Fibroblast of skin of right biceps (primary cell): ENCODE measurements at regions not wholly inside any gene's neighbourhood (a gene's known extent, or its start where the extent isn't known, plus 50 kb on each side); places are given as distances from the start of the nearest gene placed in this dataset.
"Not testable (repeated sequence)": the region's sequence is repeated elsewhere in the genome, so short reads cannot be mapped to it uniquely, and the experiment has no call there.

ENCODE experiments used
- DNase-seq: peaks from one replicate; pipeline ENCODE4 v3.0.0-alpha.2; 2013

DNA sequence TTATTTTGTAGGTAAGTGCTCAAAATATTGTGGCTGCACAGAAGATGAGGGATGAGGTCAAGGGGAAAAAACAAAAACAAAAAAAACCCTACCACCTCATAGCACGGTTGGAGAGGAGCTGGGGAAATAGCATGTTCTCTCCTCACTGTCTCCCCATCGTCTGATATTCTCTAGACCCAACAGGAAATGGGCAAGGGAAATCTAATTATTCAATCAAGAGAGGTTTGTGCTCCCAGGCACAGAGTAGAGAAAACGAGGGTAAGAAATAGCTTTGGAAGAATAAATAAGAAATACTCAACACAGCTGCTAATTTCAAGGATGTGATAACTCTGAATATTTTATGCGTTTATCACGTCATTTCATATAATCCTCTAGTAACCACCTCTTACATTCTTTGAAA lies 619.2 kb upstream of the GNPDA2 start:
- DNase-seq: no peak

DNA sequence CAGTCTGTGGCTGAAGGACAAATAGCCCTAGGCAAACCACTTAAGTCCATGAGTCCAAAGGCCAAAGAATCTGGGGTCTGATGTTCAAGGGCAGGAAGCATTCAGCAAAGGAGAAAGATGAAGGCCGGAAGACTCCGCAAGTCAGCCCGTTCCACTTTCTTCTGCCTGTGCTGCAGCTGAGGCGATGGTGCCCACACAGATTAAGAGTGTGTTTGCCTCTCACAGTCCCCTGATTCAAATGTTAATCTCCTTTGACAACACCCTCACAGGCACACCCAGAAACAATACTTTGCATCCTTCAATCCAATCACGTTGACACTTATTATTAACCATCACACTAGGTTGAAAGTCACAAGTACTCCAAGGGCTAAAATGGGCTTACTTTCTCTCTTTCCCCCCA lies 605.4 kb upstream of the GNPDA2 start:
- no peak for DNase-seq

DNA sequence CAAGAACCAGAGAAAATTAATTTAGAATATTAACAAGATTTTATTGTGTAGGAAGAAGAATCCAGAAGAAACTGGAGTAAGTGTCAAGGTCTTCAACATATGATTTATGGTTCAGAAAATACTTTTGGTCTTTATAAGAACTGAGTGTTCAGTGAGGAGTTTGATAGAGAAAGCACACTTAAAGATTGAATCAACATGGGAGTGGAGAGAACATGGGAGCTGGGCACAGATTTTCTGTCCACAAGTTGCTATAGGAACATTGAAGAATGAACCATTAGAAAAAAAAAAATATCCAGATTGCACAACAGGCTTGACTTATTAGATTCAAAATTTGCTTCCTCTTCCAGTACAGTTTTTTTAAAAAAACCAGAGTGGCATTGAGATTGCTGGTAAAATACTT lies 601.2 kb upstream of the GNPDA2 start:
- no peak for DNase-seq

DNA sequence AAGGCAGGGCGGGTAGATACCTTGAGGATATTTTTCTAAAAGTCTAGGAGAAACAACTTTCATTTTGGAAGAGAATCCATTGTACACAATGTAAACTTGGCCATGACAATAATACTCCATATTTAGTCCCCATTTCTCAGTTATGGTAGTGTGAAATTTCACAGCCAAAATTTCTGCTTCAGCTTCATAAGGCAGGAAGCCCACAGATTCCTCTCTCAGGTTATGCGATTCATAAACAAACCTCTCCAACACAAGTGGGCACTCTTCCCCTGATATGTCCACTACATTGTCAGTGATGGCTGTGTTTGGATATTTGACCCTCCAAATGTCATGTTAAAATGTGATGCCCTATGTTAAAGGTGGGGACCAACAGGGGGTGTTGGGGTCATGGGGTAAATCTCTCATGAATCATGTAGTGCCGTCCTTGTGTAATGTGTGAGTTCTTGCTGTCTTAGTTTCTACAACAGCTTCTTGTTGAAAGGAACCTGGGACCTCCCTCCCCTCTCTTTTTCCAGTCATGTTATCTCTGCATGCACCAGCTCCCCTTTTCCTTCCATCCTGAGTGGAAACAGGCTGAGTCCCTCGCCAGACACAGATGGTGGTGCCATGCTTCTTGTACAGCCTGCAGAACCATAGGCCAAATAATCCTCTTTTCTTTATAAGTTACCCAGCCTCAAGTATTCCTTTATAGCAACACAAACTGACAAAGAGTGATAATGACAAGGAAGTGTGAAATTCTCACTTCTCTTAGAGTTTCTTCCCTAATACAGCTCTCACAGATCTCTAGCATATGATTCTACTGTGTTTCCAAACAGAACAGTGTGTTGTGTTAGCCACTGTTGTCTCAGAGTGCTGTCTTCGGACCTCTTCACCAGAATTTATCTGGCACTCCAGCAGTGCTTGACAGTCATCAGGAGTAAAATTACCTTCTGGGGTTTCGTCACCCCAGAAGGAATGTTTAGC lies 598.4 kb upstream of the GNPDA2 start:
- DNase-seq: no peak

DNA sequence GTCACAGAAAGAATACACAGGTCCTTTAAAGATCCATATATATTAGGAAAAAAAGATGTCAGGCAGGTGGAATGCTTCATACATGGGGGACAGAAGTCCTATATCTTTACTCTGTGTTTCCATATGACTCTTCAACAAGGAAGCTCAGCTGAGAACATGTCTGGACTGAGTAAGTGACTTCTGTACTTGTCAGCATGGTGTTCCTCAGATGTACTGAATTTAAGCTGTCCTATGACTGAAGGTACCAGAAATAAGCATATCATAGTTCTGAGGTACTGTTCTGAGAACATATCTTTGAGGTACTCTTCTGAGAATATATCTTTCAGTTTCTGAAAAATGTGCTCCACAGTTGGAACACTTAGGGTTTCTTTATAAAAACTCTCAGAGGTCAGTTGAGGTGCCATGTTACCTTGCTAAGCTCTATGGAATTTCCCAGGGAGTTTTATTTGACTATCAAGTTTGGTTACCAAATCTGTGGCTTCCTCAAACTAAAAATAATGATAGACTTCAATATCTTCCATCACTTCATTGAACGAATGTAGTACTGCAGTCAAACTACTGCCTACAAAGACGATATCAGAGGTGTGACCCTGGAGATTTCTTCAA lies 597.2 kb upstream of the GNPDA2 start:
- DNase-seq: no peak

DNA sequence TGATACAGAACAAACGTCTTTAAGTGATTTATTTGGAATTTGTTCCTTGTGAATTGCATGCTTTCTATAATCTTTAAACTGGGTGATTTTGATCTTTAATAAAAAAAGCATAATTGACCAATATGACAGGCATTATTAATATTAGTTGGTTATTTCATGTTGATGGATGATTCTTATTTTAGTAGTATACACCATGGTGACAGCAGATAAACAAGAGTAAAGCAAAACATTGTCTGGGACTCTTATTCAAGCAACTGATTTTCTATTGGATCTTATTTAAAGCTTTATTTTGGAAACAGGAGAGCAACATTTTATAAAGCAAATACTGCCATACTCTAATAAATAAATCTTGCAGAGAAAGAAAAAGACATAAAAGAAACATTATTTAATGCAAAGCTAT lies 591.4 kb upstream of the GNPDA2 start:
- no peak for DNase-seq

DNA sequence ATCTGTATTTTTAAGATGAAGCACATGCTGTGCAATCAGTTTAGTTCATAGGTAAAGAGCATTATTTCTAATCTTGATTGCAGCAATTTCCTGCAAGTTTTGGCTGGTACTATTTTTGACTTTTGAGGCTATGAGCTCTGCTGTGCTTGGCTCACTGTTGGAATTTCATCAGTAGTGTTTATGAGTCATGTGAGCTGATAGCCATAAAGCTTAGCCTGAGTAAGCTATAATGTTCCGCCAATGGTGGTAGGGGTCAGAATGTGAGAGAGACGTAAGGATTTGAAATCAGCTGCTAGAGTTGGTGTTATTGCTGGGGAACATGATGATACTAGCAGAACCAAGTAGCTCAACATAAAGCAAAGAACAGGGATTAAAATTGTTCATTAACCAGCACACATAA lies 590.9 kb upstream of the GNPDA2 start:
- no peak for DNase-seq

DNA sequence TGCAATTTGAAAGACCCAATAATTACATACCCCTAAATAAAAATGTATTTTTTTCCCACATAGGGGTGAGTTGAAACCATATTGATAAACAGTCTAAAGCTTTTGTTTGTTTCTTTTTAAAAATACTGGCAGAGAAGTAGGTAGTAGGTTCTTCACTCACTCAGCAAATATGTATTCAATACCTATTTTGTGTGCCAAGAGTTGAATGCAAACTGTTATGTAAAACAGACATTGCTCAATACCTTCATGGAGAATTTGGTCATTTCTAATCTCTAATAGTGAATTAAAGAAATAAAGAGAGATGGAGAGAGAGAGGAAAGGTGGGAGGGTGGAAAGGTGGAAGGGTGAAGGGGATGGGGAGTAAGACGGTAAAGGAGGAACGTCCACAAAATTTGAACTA lies 589.9 kb upstream of the GNPDA2 start:
- DNase-seq: no peak

DNA sequence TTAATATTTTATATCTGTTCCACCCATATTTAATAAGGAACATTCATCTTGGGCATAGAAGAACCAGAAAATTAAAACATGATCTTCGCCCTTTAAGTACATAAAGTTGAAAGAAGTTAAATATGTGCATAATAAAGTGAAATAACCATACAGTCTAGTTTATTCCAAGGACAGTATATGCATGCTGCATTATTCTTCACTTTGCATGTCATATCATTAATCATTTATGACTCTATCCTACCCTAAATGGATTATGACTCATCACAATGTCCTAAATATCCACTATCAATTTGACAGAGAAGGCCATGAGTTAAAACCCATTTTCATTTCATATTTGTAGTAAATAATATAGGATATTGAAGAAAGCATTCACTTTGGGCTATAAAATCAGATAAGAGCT lies 576.5 kb upstream of the GNPDA2 start:
- no peak for DNase-seq

DNA sequence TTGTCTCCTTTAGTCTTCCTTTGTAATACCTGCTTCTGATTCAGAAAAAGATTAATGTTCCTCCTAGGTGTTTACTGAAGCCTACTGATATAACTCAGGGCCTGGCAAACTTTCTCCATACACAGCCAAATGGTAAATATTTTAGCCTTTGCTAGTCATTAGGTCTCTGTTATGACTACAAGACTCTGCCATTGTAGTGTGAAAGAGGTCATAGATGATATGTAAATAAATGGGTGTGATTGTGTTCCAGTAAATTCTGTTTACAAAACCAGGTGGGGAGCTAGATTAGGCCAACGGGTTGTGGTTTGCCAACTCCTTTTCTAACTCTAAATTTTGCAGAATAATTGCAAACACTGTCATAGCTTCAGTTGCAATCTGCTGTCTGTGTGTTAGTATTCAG lies 568.1 kb upstream of the GNPDA2 start:
- no peak for DNase-seq

DNA sequence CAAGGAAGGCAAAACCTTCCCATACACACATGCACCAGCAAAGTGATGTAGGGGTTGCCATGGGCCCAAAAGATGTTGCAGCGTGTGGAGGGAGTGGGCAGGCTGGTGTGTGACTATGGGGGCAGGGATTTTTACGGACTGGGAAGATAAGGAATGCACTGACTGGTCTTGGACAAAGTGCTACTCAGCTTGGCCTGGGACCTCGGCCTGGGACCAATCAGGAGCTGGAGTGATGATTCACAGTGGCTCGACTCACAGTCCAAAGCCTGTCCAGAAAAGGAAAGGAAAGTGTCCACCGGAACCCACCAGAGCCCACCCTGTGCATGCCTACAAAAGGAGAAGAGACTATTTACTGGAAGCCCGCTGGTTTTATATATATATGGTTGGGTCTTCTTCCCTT lies 567.0 kb upstream of the GNPDA2 start:
- DNase-seq: no peak

DNA sequence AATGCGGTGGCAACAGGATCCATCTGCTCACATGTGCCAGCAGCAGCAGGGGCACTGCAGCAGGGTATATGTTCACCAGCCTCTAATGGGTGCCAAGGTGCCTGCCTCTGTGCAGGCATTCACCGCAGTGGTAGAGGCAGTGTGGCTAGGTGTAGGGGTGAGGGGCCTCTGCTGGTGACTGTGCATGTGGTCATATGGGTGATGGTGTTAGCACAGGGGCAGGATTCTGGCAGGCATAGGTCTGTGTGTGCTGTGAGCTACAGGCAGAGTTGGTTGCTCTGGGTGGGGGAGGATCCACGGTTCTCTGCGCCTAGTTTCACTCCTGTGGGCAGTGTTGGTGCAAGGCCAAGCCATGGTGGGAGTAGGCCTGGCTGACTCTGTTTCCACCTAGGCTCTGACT lies 566.5 kb upstream of the GNPDA2 start:
- no peak for DNase-seq

DNA sequence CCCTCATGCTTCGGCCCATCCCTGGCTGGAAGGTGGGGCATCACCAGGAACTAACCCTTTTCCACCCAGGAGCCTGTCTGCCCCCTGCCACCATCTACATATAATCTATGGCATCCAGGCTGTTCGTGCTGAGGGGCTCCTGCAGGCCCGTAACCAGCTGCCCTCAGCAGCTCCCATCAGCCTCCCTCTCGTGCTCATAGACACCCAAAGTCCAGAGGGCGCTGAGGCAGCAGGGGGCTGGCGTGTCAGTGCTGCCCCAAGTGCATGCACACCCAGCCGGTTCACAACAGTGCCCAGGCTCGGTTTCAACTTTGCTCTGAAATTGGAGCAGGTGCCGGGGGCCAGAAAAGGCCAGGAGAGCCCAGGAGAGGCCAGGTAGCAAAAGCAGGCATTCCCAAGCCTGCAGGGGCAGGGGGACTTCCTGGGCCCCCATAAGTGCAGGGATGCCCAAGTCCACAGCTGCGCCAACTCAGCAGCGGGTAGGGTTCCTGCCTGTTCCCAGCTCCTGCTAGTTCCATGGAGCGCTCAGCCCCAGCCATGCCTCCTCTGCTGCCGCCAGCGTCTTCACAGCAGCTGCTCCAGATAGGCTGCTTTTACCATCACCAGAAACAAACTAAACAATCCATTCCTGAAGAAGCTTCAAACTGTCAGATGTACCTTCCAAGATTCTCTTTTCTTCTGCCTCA lies 558.2 kb upstream of the GNPDA2 start:
- no peak for DNase-seq

DNA sequence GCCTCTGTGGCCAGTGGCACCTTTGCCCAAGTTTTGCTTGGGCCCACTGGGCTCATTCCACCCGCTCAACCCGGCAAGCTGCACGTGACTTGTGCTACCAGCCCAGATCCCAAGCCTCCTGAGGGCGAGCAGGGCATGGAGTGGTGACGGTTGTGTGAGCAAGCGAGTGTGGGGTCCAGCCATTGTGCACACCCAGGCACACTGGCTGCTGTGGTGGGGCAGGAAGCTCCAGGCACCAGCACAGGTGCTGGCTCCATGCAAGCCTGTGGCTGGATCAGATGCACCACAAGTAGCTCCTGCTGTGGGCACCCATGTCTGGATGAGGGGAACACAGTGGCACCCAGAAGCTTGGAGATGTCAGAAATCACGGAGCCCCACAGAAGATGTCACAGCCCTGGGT lies 557.0 kb upstream of the GNPDA2 start:
- DNase-seq: no peak

DNA sequence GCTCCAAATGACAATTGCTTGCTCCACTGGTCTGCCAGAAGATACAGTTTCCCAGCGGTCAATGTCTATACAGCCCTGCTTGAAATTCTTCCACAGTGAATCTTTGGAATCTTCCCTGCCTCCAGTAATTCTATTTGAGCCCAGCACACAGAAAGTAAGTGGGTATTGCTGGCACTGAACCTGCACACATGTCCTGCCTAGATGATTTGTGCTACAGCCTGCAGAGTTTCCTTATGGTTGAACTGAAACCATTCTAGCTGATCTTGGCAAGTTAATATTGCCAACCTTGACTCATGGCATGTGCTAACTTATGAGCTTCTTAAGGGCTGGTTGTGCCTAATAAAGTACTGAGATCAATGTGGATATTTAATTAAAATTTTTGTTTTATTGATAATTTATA lies 553.8 kb upstream of the GNPDA2 start:
- DNase-seq: no peak

DNA sequence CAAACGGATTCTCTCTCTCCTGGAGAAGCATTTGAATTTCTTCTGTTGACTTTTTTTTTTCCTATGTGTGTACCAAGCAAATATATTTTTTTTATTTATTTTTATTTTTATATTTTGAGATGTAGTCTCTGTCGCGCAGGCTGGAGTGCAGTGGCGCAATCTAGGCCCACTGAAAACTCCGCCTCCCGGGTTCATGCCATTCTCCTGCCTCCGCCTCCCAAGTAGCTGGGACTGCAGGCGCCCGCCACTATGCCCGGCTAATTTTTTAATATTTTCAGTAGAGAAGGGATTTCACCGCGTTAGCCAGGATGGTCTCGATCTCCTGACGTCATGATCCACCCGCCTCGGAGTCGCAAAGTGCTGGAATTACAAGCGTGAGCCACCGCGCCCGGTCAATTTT lies 549.5 kb upstream of the GNPDA2 start:
- no peak for DNase-seq

DNA sequence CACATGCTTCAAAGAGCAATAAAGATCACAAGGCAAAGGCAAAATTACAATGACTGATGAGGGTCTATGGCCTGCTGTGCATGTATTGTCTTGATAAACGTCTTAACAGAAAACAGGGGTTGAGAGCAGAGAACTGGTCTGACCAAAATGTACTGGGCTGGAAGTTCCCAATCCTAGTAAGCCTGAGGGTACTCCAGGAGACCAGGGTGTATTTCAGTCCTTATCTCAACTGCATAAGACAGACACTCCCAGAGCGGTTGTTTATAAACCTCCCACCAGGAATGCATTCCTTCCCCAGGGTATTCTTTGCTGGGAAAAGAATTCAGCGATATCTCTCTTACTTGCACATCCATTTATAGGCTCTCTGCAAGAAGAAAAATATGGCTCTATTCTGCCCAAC lies 521.8 kb upstream of the GNPDA2 start:
- DNase-seq: not testable (repeated sequence)

DNA sequence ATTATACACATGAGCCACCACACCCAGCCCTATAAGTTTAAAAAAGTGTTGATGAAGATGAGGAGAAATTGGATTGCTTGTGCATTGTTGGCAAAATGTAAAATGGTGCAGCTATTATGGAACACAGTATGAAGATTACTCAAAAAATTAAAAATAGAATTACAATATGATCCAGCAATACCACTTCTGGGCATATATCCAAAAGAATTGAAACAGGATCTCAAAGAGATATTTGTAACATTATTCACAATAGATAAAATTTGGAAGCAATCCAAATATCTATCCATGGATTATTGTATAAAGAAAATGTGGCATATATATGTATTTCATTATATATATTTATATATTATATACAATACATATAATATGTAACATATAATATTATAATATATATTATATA lies 515.6 kb upstream of the GNPDA2 start:
- DNase-seq: no peak

DNA sequence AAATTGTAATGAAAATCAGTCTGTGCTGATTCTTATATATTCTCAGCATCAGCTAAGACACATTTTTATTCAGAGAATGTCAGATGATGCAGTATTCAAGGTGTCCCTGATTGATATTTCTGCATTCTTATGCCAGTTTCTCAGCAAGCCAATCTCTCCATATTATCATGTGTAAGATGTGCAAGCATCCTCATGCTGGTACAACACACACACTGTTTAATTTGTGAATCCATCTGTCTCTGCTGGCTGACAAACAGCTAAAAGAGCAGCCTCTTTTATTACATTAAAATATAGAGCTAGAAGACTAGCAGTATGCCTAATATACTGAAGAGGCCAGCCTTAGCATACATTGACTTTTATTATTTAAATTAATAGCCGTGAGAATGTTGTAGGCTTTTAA lies 502.9 kb upstream of the GNPDA2 start:
- DNase-seq: no peak

DNA sequence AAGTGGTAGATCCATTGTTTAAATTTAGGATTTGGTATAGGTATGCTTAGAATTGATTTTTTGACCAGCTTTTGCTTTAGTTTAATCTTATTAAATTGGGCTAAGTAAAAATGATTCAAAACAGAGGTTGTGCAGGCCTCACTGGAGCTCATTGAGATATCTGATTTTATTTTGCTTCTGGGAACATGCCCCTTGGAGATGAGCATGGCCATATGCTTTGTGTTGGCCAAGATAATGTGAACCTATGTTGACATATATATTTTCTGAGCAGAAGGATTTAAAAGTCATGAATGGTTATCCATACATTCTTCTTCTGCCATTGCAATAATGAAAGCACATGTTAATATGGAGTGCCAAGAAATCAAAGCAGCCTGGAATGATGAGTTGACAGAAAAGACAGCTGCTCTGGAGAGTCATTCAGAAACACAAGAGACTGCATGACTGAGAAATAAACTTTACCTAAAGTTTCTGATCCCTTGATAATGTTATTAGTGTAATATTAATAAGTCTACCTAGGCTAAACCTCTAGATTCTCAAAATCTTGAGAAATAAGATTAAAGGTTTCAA lies 489.7 kb upstream of the GNPDA2 start:
- no peak for DNase-seq

DNA sequence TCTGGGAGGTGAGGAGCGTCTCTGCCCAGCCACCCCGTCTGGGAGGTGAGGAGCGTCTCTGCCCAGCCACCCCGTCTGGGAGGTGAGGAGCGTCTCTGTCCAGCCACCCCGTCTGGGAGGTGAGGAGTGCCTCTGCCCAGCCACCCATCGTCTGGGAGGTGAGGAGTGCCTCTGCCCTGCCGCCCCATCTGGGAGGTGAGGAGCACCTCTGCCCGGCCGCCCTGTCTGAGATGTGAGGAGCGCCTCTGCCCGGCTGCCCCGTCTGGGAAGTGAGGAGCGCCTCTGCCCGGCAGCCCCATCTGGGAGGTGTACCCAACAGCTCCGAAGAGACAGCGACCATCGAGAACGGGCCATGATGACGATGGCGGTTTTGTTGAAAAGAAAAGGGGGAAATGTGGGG lies 482.1 kb upstream of the GNPDA2 start:
- DNase-seq: not testable (repeated sequence)

DNA sequence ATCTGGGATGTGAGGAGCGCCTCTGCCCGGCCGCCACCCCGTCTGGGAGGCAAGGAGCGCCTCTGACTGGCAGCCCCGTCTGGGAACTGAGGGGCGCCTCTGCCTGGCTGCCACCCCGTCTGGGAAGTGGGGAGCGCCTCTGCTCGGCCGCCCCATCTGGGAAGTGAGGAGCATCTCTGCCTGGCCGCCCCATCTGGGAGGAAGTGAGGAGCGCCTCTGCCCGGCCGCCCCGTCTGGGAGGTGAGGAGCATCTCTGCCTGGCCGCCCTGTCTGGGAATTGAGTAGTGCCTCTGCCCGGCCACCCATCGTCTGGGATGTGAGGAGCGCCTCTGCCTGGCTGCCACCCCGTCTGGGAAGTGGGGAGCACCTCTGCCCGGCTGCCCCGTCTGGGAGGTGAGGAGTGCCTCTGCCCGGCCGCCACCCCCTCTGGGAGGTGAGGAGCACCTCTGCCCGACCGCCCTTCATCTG lies 481.5 kb upstream of the GNPDA2 start:
- not testable (repeated sequence) for DNase-seq

DNA sequence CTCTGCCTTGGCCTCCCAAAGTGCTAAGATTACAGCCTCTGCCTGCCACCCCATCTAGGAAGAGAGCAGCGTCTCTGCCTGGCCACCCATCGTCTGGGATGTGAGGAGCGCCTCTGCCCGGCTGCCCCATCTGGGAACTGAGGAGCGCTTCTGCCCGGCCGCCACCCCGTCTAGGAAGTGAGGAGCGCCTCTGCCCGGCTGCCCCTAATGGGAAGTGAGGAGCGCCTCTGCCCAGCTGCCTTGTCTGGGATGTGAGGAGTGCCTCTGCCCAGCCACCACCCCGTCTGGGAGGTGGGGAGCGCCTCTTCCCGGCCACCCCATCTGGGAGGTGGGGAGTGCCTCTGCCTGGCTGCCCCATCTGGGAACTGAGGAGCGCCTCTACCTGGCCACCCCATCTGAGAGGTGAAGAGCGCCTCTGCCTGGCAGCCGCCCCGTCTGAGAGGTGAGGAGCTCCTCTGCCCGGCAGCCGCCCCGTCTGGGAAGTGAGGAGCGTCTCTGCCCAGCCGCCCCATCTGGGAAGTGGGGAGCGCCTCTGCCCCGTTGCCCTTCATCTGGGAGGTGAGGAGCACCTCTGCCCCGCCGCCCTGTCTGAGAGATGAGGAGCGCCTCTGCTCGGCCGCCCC lies 481.0 kb upstream of the GNPDA2 start:
- DNase-seq: not testable (repeated sequence)
